GM12872 (cell line): ENCODE measurements at regions not wholly inside any gene's neighbourhood (a gene's known extent, or its start where the extent isn't known, plus 50 kb on each side); places are given as distances from the start of the nearest gene placed in this dataset.

ENCODE experiments used
- TF ChIP-seq, protein P1 (sequence below): IDR thresholded peaks from 3 replicates; pipeline ENCODE4 v1.5.1; 2011; ENCODE audit warnings: low read depth, mild to moderate bottlenecking, low read length, moderate library complexity; ENCODE audit not compliant: insufficient read depth

DNA sequence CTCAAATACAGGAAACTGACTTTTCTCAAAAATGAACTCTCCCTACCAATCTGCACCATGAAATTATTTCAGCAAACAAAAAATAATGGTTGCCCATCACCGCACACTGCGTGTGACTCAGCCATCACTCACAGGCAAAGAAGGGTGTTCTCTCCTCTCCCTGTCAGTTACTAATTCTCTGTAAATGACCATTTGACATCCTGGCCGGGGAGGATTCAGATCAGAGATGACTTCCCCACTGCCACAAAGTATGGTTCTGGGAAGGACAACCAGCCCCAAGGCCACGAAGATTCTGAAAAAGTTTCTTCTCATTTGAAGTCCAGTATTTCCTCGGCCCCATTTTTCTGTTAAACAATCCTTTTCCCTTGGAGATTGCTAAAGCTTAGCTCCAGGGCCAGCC lies 199.4 kb downstream of the AUH start:
- TF ChIP-seq, protein P1, sequence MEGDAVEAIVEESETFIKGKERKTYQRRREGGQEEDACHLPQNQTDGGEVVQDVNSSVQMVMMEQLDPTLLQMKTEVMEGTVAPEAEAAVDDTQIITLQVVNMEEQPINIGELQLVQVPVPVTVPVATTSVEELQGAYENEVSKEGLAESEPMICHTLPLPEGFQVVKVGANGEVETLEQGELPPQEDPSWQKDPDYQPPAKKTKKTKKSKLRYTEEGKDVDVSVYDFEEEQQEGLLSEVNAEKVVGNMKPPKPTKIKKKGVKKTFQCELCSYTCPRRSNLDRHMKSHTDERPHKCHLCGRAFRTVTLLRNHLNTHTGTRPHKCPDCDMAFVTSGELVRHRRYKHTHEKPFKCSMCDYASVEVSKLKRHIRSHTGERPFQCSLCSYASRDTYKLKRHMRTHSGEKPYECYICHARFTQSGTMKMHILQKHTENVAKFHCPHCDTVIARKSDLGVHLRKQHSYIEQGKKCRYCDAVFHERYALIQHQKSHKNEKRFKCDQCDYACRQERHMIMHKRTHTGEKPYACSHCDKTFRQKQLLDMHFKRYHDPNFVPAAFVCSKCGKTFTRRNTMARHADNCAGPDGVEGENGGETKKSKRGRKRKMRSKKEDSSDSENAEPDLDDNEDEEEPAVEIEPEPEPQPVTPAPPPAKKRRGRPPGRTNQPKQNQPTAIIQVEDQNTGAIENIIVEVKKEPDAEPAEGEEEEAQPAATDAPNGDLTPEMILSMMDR, result no peak

DNA sequence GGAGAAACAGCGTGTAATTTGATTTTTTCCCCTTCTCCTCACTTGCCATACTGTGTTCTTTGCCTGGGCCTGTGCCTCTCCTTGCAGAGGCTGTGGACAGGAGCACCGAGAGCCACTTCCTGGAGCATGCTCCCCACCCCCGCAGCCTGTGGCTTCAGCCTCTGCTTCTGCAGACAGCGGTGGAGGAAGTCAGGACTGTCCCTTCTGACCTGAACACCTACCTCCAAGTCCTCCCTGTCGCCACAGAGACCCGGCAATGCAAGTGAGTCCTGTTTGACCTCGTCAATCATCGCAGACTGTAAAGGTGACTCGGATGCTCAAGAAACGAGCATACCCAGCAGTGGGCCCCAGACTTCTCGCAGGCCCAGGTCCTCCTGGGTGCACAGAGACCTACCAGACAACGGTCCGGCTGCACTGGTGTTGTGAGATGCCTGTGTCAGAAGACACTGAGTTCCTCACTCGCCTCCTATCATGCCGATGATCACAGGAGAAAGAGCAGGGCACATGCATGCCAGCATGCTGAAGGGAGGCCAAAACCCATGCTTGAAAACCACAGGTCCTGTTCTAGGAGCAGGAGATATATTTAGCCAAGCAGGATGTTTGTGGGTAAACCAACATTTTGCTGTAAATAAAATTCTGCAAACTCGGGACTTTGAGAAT lies 198.8 kb downstream of the AUH start:
- TF ChIP-seq, protein P1, result no peak

DNA sequence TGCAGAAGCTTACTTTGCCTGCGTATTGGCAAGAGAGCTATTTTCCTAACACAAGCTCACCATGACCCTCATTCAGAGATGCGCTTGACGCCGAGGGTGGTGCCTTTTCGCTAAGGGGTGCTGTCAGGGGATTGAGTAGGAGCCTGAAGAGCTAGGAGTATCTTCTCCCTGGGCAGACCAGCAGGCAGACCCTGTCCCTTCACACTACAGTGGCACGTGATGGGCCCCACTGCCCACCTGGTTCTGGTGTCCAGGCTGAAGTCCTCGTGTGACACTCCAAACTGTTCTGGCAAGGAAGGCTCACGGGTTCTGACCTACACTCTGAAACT lies 198.3 kb downstream of the AUH start:
- TF ChIP-seq, protein P1, result no peak

DNA sequence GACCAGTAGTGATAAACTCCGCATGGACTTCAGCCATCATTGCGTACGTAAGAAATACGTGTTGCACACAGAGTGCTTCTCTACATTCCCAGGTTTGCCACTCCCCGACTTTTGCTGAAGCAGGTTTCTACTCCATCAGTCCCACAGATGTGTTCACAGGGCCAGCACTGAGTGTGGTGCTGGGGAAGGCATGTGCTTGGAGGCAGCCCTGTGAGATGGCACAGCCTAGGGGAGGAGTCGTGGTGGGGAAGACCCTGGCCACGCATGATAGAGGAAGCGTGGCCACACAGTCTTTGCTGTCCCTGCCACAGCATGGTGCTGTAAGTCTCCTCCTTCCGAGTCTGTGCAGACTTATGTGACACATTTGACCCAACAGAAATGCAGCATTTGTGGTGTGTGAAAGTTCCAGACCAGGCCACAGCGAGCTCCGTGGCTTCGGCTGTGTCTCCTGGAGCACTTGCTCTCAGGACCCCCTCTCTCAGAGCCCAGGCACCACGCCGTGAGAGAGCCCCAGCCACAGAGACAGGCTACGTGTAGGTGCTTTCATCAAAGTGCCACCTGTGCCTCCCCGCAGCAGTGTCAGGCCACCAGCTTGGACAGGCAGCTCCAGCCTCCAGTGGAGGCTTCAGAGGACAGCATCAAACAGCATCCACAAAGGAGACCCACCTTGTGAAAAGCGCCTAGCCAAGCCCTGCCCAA lies 197.8 kb downstream of the AUH start:
- TF ChIP-seq, protein P1, result no peak
